Lower leg skin (tissue), 3 donors: ENCODE measurements at regions not wholly inside any gene's neighbourhood (a gene's known extent, or its start where the extent isn't known, plus 50 kb on each side); places are given as distances from the start of the nearest gene placed in this dataset.

Experiments used
- CTCF ChIP-seq, 3 donors: fragments of 450-650 bp; IDR thresholded peaks; one replicate each; pipeline ENCODE4 v1.5.1; 2016; ENCODE audit warnings: antibody characterized with exemption in 3 of 3, mild to moderate bottlenecking in 3 of 3, moderate library complexity in 2 of 3
- POLR2A ChIP-seq, 2 donors: fragments of 450-650 bp; IDR thresholded peaks; one replicate each; pipeline ENCODE4 v1.6.1; 2016 to 2017; ENCODE audit warnings: antibody characterized with exemption in 2 of 2, mild to moderate bottlenecking in 1 of 2, moderate library complexity in 1 of 2

GRCh38 chr13:37482331-37482730 lies 116.2 kb downstream of the POSTN start:
- TF ChIP-seq CTCF (IDR thresholded peaks at IDR 0.05) (no peak), POLR2A (IDR thresholded peaks at IDR 0.05) (no peak)
